Suprapubic skin (tissue), 3 donors: ENCODE measurements at regions not wholly inside any gene's neighbourhood (a gene's known extent, or its start where the extent isn't known, plus 50 kb on each side); places are given as distances from the start of the nearest gene placed in this dataset.

Experiments
- POLR2A ChIP-seq, 2 donors: fragments of 450-650 bp; IDR thresholded peaks; one replicate each; pipeline ENCODE4 v1.6.1; 2017; ENCODE audit warnings: antibody characterized with exemption in 2 of 2, mild to moderate bottlenecking in 2 of 2, moderate library complexity in 2 of 2
- TF ChIP-seq, protein P1 (sequence below), 2 donors: fragments of 200-600 bp in 1 of 2; fragments of 450-650 bp in 1 of 2; sonication (generic) in 1 of 2; IDR thresholded peaks; one replicate each; pipeline ENCODE4 v1.5.1; 2016 to 2019; ENCODE audit warnings: antibody characterized with exemption in 2 of 2, mild to moderate bottlenecking in 1 of 2, moderate library complexity in 1 of 2

DNA sequence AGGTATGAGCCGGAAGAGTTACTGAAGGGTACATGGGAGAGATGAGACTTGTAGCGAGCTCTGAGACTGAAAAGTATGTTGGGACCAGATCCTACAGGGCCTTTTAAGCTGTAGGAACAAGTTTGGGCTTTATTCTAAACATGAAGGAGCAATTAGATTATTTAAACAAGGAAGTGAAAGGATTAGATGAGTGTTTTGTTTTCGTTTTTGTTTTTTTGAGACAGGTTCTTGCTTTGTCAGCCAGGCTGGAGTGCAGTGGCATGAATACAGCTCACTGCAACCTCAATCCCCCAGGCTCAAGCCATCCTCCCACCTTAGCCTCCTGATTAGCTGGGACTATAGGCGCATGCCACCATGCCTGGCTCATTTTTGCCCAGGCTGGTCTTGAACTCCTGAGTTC is 110.7 kb downstream of the C1D start:
- no peak for TF ChIP-seq POLR2A (IDR thresholded peaks at IDR 0.05)
- TF ChIP-seq, protein P1, sequence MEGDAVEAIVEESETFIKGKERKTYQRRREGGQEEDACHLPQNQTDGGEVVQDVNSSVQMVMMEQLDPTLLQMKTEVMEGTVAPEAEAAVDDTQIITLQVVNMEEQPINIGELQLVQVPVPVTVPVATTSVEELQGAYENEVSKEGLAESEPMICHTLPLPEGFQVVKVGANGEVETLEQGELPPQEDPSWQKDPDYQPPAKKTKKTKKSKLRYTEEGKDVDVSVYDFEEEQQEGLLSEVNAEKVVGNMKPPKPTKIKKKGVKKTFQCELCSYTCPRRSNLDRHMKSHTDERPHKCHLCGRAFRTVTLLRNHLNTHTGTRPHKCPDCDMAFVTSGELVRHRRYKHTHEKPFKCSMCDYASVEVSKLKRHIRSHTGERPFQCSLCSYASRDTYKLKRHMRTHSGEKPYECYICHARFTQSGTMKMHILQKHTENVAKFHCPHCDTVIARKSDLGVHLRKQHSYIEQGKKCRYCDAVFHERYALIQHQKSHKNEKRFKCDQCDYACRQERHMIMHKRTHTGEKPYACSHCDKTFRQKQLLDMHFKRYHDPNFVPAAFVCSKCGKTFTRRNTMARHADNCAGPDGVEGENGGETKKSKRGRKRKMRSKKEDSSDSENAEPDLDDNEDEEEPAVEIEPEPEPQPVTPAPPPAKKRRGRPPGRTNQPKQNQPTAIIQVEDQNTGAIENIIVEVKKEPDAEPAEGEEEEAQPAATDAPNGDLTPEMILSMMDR (IDR thresholded peaks at IDR 0.05) = no peak
